IMR-90 (cell line): ENCODE measurements at regions not wholly inside any gene's neighbourhood (a gene's known extent, or its start where the extent isn't known, plus 50 kb on each side); places are given as distances from the start of the nearest gene placed in this dataset.

Experiments
- ATAC-seq: fragments of 200-7000 bp; cut with Tn5 transposase; 2 replicates; pipeline ENCODE4 v1.9.1; 2020; ENCODE audit warnings: low read depth, mild to moderate bottlenecking, moderate library complexity
- BruUV-seq: library from RNA; stranded (reverse); fragments of 400-500 nt; replicated peaks from 2 replicates; lab custom pipeline; 2021; lab: Mats Ljungman, UMichigan
- CTCF ChIA-PET: fragments of 300-600 bp; formaldehyde crosslinking; extraction: SDS; loops from one replicate; lab custom pipeline; 2021; ENCODE audit warnings: antibody characterized with exemption; lab: Yijun Ruan, JAX
- POLR2A ChIA-PET: fragments of 300-600 bp; sonication (Branson Sonifier 250); formaldehyde crosslinking; loops from one replicate; lab custom pipeline; 2022; ENCODE audit warnings: antibody characterized with exemption; ENCODE audit not compliant: unreplicated experiment; lab: Charles Lee
- DNase-seq: peaks from one replicate; pipeline ENCODE4 v3.0.0; 2013
- H2AFZ ChIP-seq: replicated peaks from 2 replicates; pipeline ENCODE3; 2013; ENCODE audit warnings: low read length, mild to moderate bottlenecking; ENCODE audit not compliant: poor library complexity
- H2AK5ac ChIP-seq: 2 replicates; pipeline ENCODE4 v1.6.1; 2013; ENCODE audit warnings: low read depth, low read length, inconsistent platforms
- H2AK9ac ChIP-seq: replicated peaks from 2 replicates; pipeline ENCODE3; 2013; ENCODE audit warnings: mild to moderate bottlenecking, low read depth, low read length, moderate library complexity; ENCODE audit not compliant: poor library complexity
- H2BK120ac ChIP-seq: 2 replicates; pipeline ENCODE4 v1.6.1; 2013; ENCODE audit warnings: low read depth, low read length, inconsistent platforms
- H2BK15ac ChIP-seq: 3 replicates; pipeline ENCODE4 v1.6.1; 2013; ENCODE audit warnings: low read depth, low read length, inconsistent platforms
- H2BK20ac ChIP-seq: 2 replicates; pipeline ENCODE4 v1.6.1; 2013; ENCODE audit warnings: low read depth, mild to moderate bottlenecking, inconsistent platforms, low read length, moderate library complexity
- H2BK5ac ChIP-seq: 2 replicates; pipeline ENCODE4 v1.6.1; 2013; ENCODE audit warnings: mild to moderate bottlenecking, low read depth, low read length, inconsistent platforms; ENCODE audit not compliant: poor library complexity, severe bottlenecking
- H3K14ac ChIP-seq: replicated peaks from 2 replicates; pipeline ENCODE4 v1.6.1; 2013; ENCODE audit warnings: low read depth, low read length, inconsistent platforms
- H3K18ac ChIP-seq: 2 replicates; pipeline ENCODE4 v1.6.1; 2013; ENCODE audit warnings: low read depth, low read length, control low read depth
- H3K23ac ChIP-seq: 2 replicates; pipeline ENCODE4 v1.6.1; 2013; ENCODE audit warnings: low read depth, low read length, inconsistent platforms
- H3K27ac ChIP-seq: 2 replicates; pipeline ENCODE4 v1.5.1; 2013; ENCODE audit warnings: mild to moderate bottlenecking, control low read depth, low read length; ENCODE audit not compliant: insufficient read depth
- H3K27me3 ChIP-seq: 2 replicates; pipeline ENCODE4 v1.6.1; 2013; ENCODE audit warnings: low read length; ENCODE audit not compliant: control insufficient read depth, insufficient read depth
- H3K36me3 ChIP-seq: 2 replicates; pipeline ENCODE4 v1.6.1; 2013; ENCODE audit warnings: low read length, mixed read lengths; ENCODE audit not compliant: control insufficient read depth, insufficient read depth
- H3K4ac ChIP-seq: 2 replicates; pipeline ENCODE4 v1.6.1; 2013; ENCODE audit warnings: low read depth, low read length, inconsistent platforms
- H3K4me1 ChIP-seq: 2 replicates; pipeline ENCODE4 v1.6.1; 2013; ENCODE audit warnings: low read length, mixed read lengths; ENCODE audit not compliant: control insufficient read depth, insufficient read depth
- H3K4me2 ChIP-seq: 2 replicates; pipeline ENCODE4 v1.6.1; 2013; ENCODE audit warnings: low read depth, mild to moderate bottlenecking, control low read depth, low read length, moderate library complexity
- H3K4me3 ChIP-seq: 2 replicates; pipeline ENCODE4 v1.5.1; 2013; ENCODE audit warnings: low read depth, mild to moderate bottlenecking, control low read depth, low read length, moderate library complexity; ENCODE audit not compliant: insufficient read depth
- H3K56ac ChIP-seq: 2 replicates; pipeline ENCODE4 v1.6.1; 2013; ENCODE audit warnings: low read length, inconsistent platforms; ENCODE audit not compliant: insufficient read depth; ENCODE audit errors: extremely low read depth
- H3K79me1 ChIP-seq, 2 experiments: 2 replicates each; pipeline ENCODE4 v1.6.1; 2013; ENCODE audit warnings: low read length in 2 of 2, inconsistent platforms in 1 of 2, low read depth in 1 of 2
- H3K9ac ChIP-seq: 2 replicates; pipeline ENCODE4 v1.6.1; 2013; ENCODE audit warnings: low read depth, low read length, control low read depth
- H3K9me1 ChIP-seq: 2 replicates; pipeline ENCODE4 v1.6.1; 2013; ENCODE audit warnings: low read length, inconsistent platforms; ENCODE audit not compliant: insufficient read depth
- H3K9me3 ChIP-seq: 2 replicates; pipeline ENCODE4 v1.6.1; 2013; ENCODE audit warnings: low read length; ENCODE audit not compliant: control insufficient read depth, insufficient read depth
- H4K20me1 ChIP-seq: 2 replicates; pipeline ENCODE4 v1.6.1; 2013; ENCODE audit warnings: low read length, inconsistent platforms; ENCODE audit not compliant: insufficient read depth
- H4K5ac ChIP-seq: 2 replicates; pipeline ENCODE4 v1.6.1; 2013; ENCODE audit warnings: mild to moderate bottlenecking, low read depth, low read length, control low read depth
- H4K8ac ChIP-seq, 2 experiments: 2 replicates each; pipeline ENCODE4 v1.6.1; 2013; ENCODE audit warnings: low read depth in 2 of 2, low read length in 2 of 2, control low read depth in 1 of 2, inconsistent platforms in 1 of 2
- H4K91ac ChIP-seq: 2 replicates; pipeline ENCODE4 v1.6.1; 2013; ENCODE audit warnings: low read depth, low read length, inconsistent platforms; ENCODE audit not compliant: insufficient read depth
- BHLHE40 ChIP-seq: fragments of 150-350 bp; IDR thresholded peaks from 2 replicates; pipeline ENCODE4 v1.6.1; 2016; ENCODE audit warnings: mild to moderate bottlenecking, low read depth, low read length
- CEBPB ChIP-seq: IDR thresholded peaks from 2 replicates; pipeline ENCODE4 v1.6.1; 2012; ENCODE audit warnings: low read depth, low read length, improper control_type of control experiment
- CHD1 ChIP-seq: IDR thresholded peaks from 2 replicates; pipeline ENCODE4 v1.6.1; 2012; ENCODE audit warnings: low read depth, low read length, improper control_type of control experiment
- FOS ChIP-seq: fragments of 150-350 bp; IDR thresholded peaks from 2 replicates; pipeline ENCODE4 v1.6.1; 2016; ENCODE audit warnings: low read depth, low read length
- MAFK ChIP-seq: IDR thresholded peaks from 2 replicates; pipeline ENCODE4 v1.6.1; 2012; ENCODE audit warnings: low read depth, low read length, improper control_type of control experiment
- MAZ ChIP-seq: IDR thresholded peaks from 2 replicates; pipeline ENCODE4 v1.6.1; 2012; ENCODE audit warnings: low read depth, mild to moderate bottlenecking, low read length, improper control_type of control experiment, moderate library complexity, borderline replicate concordance
- MXI1 ChIP-seq: IDR thresholded peaks from 2 replicates; pipeline ENCODE4 v1.6.1; 2012; ENCODE audit warnings: low read depth, mild to moderate bottlenecking, low read length, moderate library complexity, borderline replicate concordance
- NFE2L2 ChIP-seq: fragments of 150-350 bp; IDR thresholded peaks from 2 replicates; pipeline ENCODE4 v1.6.1; 2016; ENCODE audit warnings: low read depth, mild to moderate bottlenecking, low read length
- POLR2A ChIP-seq: IDR thresholded peaks from 2 replicates; pipeline ENCODE4 v1.6.1; 2012; ENCODE audit warnings: mild to moderate bottlenecking, low read depth, low read length
- RAD21 ChIP-seq: IDR thresholded peaks from 2 replicates; pipeline ENCODE4 v1.6.1; 2012; ENCODE audit warnings: low read length, improper control_type of control experiment
- RCOR1 ChIP-seq: IDR thresholded peaks from 2 replicates; pipeline ENCODE4 v1.6.1; 2012; ENCODE audit warnings: mild to moderate bottlenecking, low read length, improper control_type of control experiment; ENCODE audit not compliant: insufficient replicate concordance
- RFX5 ChIP-seq: IDR thresholded peaks from 2 replicates; pipeline ENCODE4 v1.8.0; 2012; ENCODE audit warnings: low read depth, mild to moderate bottlenecking, low read length, moderate library complexity
- SMC3 ChIP-seq: fragments of 150-350 bp; IDR thresholded peaks from 2 replicates; pipeline ENCODE4 v1.6.1; 2016; ENCODE audit warnings: low read depth, mild to moderate bottlenecking, antibody characterized with exemption, low read length, moderate library complexity
- WGBS, 2 experiments: methylation state at CpG; one replicate each; pipeline versions ENCODE4 v1.1.5 to v1.1.7; 2013; ENCODE audit warnings: missing lambda C conversion rate in 2 of 2; ENCODE audit not compliant: insufficient read length in 1 of 2; ENCODE audit errors: extremely low coverage in 2 of 2; 5-methylcytosine and 5-hydroxymethylcytosine counted together
- dilution Hi-C: fragments of 300-500 bp; cut with HindIII; formaldehyde crosslinking; loops from one replicate; pipeline ENCODE4 v1.14.3; 2018; ENCODE audit warnings: low sequenced_read_pairs; ENCODE audit not compliant: unreplicated experiment
- in situ Hi-C: fragments of 300-500 bp; cut with MboI; formaldehyde crosslinking; loops from 3 replicates; pipeline ENCODE4 v1.14.3; 2019; ENCODE audit warnings: low sequenced_read_pairs, inconsistent platforms, mixed read lengths
- intact Hi-C: fragments of 100-400 bp; cut with micrococcal nuclease; formaldehyde crosslinking; loops from 2 replicates; pipeline ENCODE4 v1.10.0; 2022
- TF ChIP-seq, protein P1 (sequence below): fragments of 150-350 bp; IDR thresholded peaks from 2 replicates; pipeline ENCODE4 v1.6.1; 2016; ENCODE audit warnings: low read depth, mild to moderate bottlenecking, low read length, moderate library complexity, borderline replicate concordance
- TF ChIP-seq, protein P2 (sequence below): conservative IDR thresholded peaks from 2 replicates; pipeline ENCODE4 v1.5.1; 2012; ENCODE audit warnings: mild to moderate bottlenecking, low read depth, low read length, improper control_type of control experiment
- TF ChIP-seq, protein P3 (sequence below): fragments of 150-350 bp; IDR thresholded peaks from 2 replicates; pipeline ENCODE4 v1.6.1; 2017; ENCODE audit warnings: mild to moderate bottlenecking, antibody characterized with exemption, low read length, low read depth

DNA sequence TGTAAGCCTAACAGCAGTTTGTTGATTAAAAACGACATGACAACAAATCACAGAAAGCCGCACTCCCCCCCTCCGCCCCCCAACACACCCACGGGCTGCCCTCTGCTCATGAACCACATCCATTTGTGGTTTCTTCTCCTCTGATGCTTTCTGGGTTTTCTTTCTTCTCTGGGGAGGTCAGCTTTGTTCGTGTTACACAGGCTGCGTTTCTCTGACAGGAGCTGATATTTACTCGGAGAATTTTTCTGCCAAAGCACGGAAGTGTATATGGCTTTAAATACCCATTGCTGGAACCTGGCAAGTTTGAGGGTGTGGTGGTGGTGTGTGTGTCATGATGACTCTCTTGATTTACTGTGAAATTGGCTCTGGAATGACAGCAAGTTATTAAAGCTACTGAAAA, 883.7 kb upstream of the TMEM132C start:
- Histone ChIP-seq H3K9me3 (peaks cover 3% of the 10 kb centered on the region; the same call in 1 of the 2 replicates), H2BK15ac (no peak overlapping the region), H3K18ac (no peak overlapping the region), H2BK5ac (no peak overlapping the region), H3K36me3 (no peaks in the 10 kb centered on the region), H3K14ac (no peak overlapping the region), H3K27ac (no peak overlapping the region), H3K4me2 (no peak overlapping the region), H2BK20ac (no peak overlapping the region), H3K23ac (no peak overlapping the region), H3K4ac (no peak overlapping the region), H4K5ac (no peak overlapping the region), H4K91ac (no peak overlapping the region), H2AK5ac (no peak overlapping the region), H2AFZ (no peak overlapping the region), H3K4me1 (no peaks in the 10 kb centered on the region), H2AK9ac (no peak overlapping the region), H2BK120ac (no peak overlapping the region), H3K9me1 (no peaks in the 10 kb centered on the region), H3K79me1 (no peaks in the 10 kb centered on the region), H3K9ac (no peak overlapping the region), H3K4me3 (no peak overlapping the region), H3K27me3 (no peaks in the 10 kb centered on the region), H4K8ac (no peak overlapping the region), H4K20me1 (no peaks in the 10 kb centered on the region), H3K56ac (no peak overlapping the region)
- no peak for ATAC-seq
- CTCF ChIA-PET: interaction anchor here (0.6 kb wide), 1 partner anchor 102 kb away, joined by 3 read pairs; no protein-coding TSS in a partner anchor
- in situ Hi-C loops: no loop called here
- no TSS peak for BruUV-seq
- intact Hi-C loops: loop anchor here (5.0 kb wide), 2 partner anchors 294 to 1311 kb away; no protein-coding TSS in a partner anchor
- POLR2A ChIA-PET: interaction anchor here (0.7 kb wide), 1 partner anchor 202 kb away, joined by 10 read pairs; no protein-coding TSS in a partner anchor
- WGBS, 2 experiments: no CpG with 5 or more reads among the region's 8 CpGs
- DNase-seq: no peak
- dilution Hi-C loops: no loop called here
- no peak for TF ChIP-seq MXI1
- no peak for TF ChIP-seq POLR2A
- TF ChIP-seq, protein P1, sequence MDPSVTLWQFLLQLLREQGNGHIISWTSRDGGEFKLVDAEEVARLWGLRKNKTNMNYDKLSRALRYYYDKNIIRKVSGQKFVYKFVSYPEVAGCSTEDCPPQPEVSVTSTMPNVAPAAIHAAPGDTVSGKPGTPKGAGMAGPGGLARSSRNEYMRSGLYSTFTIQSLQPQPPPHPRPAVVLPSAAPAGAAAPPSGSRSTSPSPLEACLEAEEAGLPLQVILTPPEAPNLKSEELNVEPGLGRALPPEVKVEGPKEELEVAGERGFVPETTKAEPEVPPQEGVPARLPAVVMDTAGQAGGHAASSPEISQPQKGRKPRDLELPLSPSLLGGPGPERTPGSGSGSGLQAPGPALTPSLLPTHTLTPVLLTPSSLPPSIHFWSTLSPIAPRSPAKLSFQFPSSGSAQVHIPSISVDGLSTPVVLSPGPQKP: no peak
- no peak for TF ChIP-seq CEBPB
- no peak for TF ChIP-seq RAD21
- TF ChIP-seq RCOR1: no peak
- no peak for TF ChIP-seq MAZ
- TF ChIP-seq RFX5: no peak
- no peak for TF ChIP-seq CHD1
- no peak for TF ChIP-seq NFE2L2
- TF ChIP-seq, protein P2, sequence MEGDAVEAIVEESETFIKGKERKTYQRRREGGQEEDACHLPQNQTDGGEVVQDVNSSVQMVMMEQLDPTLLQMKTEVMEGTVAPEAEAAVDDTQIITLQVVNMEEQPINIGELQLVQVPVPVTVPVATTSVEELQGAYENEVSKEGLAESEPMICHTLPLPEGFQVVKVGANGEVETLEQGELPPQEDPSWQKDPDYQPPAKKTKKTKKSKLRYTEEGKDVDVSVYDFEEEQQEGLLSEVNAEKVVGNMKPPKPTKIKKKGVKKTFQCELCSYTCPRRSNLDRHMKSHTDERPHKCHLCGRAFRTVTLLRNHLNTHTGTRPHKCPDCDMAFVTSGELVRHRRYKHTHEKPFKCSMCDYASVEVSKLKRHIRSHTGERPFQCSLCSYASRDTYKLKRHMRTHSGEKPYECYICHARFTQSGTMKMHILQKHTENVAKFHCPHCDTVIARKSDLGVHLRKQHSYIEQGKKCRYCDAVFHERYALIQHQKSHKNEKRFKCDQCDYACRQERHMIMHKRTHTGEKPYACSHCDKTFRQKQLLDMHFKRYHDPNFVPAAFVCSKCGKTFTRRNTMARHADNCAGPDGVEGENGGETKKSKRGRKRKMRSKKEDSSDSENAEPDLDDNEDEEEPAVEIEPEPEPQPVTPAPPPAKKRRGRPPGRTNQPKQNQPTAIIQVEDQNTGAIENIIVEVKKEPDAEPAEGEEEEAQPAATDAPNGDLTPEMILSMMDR: no peak
- TF ChIP-seq MAFK: no peak
- no peak for TF ChIP-seq FOS
- TF ChIP-seq BHLHE40: no peak
- TF ChIP-seq, protein P3, sequence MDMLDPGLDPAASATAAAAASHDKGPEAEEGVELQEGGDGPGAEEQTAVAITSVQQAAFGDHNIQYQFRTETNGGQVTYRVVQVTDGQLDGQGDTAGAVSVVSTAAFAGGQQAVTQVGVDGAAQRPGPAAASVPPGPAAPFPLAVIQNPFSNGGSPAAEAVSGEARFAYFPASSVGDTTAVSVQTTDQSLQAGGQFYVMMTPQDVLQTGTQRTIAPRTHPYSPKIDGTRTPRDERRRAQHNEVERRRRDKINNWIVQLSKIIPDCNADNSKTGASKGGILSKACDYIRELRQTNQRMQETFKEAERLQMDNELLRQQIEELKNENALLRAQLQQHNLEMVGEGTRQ: no peak
- TF ChIP-seq SMC3: no peak
